Mesodermal cell (in vitro differentiated cells): ENCODE measurements at regions not wholly inside any gene's neighbourhood (a gene's known extent, or its start where the extent isn't known, plus 50 kb on each side); places are given as distances from the start of the nearest gene placed in this dataset.

Experiments used
- H3K27ac ChIP-seq: 2 replicates; pipeline ENCODE4 v1.7.0; 2013; ENCODE audit warnings: mild to moderate bottlenecking, low read depth, low read length, moderate library complexity; ENCODE audit not compliant: severe bottlenecking
- H3K36me3 ChIP-seq: 2 replicates; pipeline ENCODE4 v1.7.1; 2013; ENCODE audit warnings: mild to moderate bottlenecking, low read length, moderate library complexity; ENCODE audit not compliant: control insufficient read depth, insufficient read depth
- H3K4me1 ChIP-seq: one replicate; pipeline ENCODE4 v1.7.1; 2013; ENCODE audit warnings: mild to moderate bottlenecking, low read length; ENCODE audit not compliant: insufficient read depth, control insufficient read depth, poor library complexity, severe bottlenecking
- H3K4me3 ChIP-seq: 2 replicates; pipeline ENCODE4 v1.7.0; 2013; ENCODE audit warnings: low read length, control low read depth, mild to moderate bottlenecking; ENCODE audit not compliant: insufficient read depth, poor library complexity, severe bottlenecking; ENCODE audit errors: extremely low read depth
- H3K9me3 ChIP-seq: 2 replicates; pipeline ENCODE4 v1.7.1; 2013; ENCODE audit warnings: mild to moderate bottlenecking, low read length, moderate library complexity; ENCODE audit not compliant: control insufficient read depth
- WGBS, 2 experiments: methylation state at CpG; one replicate each; pipeline ENCODE4 v1.1.5; 2013; ENCODE audit warnings: missing lambda C conversion rate in 2 of 2; ENCODE audit not compliant: insufficient coverage in 2 of 2; 5-methylcytosine and 5-hydroxymethylcytosine counted together

DNA sequence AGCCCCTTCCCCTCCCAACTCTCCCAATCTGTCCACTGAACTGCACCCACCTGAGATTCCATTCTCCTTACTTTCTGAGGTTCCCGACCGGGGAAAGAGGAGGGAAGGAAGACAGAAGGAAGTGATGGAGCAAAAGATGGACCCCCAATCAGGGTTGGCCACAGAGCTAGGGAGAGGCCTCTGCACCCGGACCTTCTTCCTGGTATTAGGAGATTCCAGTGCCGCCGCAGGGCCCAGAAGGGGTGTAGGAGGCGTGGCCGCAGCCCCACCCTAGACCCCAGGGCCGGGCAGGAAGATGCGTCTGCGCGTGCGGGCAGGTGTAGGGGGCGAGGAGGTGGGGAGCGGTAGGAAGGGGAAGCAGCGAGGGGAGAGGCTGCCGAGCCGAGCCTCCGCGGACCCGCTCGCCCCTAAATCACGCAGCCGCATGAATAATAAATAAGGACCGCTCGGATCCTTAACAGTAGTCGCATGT, 104.2 kb upstream of the MVB12B start:
- H3K36me3 ChIP-seq = no peaks in the 10 kb centered on the region
- no peaks in the 10 kb centered on the region for H3K4me1 ChIP-seq
- H3K4me3 ChIP-seq = no peak overlapping the region
- 98 to 99% methylated on average over 19 to 20 of the region's 26 CpGs for WGBS, 2 experiments
- peaks cover 12% of the 10 kb centered on the region for H3K9me3 ChIP-seq
- H3K27ac ChIP-seq = no peak overlapping the region

GRCh38 chr9:126222835-126223431, 103.7 kb upstream of the MVB12B start:
- no peaks in the 10 kb centered on the region for H3K4me1 ChIP-seq
- no peak overlapping the region for H3K4me3 ChIP-seq
- WGBS, 2 experiments = 89 to 94% methylated on average over 20 to 29 of the region's 29 CpGs
- no peaks in the 10 kb centered on the region for H3K36me3 ChIP-seq
- H3K9me3 ChIP-seq = peaks cover 12% of the 10 kb centered on the region
- H3K27ac ChIP-seq = no peak overlapping the region

GRCh38 chr9:126223798-126224531, 102.7 kb upstream of the MVB12B start:
- Histone ChIP-seq H3K9me3 (peaks cover 12% of the 10 kb centered on the region), H3K4me3 (no peak overlapping the region), H3K36me3 (no peaks in the 10 kb centered on the region), H3K4me1 (no peaks in the 10 kb centered on the region), H3K27ac (no peak overlapping the region)
- WGBS, 2 experiments = 80 to 93% methylated on average over 4 to 6 of the region's 6 CpGs

DNA sequence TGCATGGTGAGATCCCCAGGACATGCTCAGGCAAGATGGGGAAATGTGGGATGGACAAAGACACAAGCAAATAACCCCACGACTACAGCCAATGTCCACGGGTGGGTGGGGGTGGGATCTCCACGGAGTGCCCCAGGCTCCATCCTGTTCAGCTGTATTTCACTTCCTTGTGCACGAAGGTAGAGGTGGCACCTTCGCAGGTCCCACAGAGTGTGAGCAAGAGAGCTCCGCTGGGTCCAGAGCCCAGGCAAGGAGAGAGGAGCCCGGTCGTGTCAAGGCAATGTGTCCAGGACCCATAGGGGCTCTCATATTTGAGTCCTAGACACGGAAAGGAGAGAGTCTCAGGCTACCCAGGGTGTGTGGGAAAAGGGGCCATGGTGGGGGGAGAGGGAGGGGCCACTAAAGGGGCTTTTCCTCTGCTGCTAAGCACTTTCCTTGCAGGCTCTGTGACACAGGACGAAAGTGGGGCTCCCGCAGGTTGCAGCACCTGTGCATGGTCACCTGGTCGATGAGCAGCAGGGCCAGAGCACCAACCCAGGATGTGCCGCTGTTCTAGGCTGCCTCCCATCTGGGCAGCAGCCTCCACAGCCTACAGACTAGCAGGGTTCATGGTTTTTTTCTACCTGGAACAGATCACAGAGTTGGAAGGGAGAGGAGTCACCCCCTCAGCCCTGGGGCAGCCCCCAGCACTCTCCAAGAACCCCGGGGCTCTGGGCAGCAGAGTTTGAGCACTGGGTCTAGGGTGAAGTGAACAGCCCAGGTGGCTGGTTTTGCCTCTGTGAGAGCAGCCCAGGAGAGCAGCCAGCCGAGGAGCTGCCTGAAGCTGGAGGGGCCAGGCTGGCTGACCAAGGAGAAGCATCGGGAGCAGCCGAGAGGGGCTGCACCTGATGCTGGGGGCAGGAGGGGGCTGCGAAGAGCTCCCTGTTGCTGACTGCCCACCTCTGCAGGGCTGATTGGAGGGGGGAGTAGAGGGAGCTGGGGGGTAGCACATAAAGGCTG, 100.7 kb upstream of the MVB12B start:
- 82 to 88% methylated on average over 17 to 18 of the region's 18 CpGs for WGBS, 2 experiments
- peaks cover 6% of the 10 kb centered on the region for H3K9me3 ChIP-seq
- H3K27ac ChIP-seq = no peak overlapping the region
- no peak overlapping the region for H3K4me3 ChIP-seq
- H3K4me1 ChIP-seq = no peaks in the 10 kb centered on the region
- H3K36me3 ChIP-seq = no peaks in the 10 kb centered on the region

GRCh38 chr9:126226991-126227936, 99.4 kb upstream of the MVB12B start:
- WGBS, 2 experiments = 90 to 93% methylated on average over 21 to 22 of the region's 27 CpGs
- no peak overlapping the region for H3K4me3 ChIP-seq
- H3K36me3 ChIP-seq = no peaks in the 10 kb centered on the region
- no peak overlapping the region for H3K27ac ChIP-seq
- H3K9me3 ChIP-seq = peaks cover 2% of the 10 kb centered on the region
- no peaks in the 10 kb centered on the region for H3K4me1 ChIP-seq

GRCh38 chr9:126228111-126228780, 98.4 kb upstream of the MVB12B start:
- Histone ChIP-seq H3K4me3 (no peak overlapping the region), H3K36me3 (no peaks in the 10 kb centered on the region), H3K27ac (no peak overlapping the region), H3K9me3 (peaks cover 6% of the 10 kb centered on the region), H3K4me1 (no peaks in the 10 kb centered on the region)
- 85 to 87% methylated on average over 10 to 14 of the region's 14 CpGs for WGBS, 2 experiments

- H3K4me1 ChIP-seq = no peaks in the 10 kb centered on the region
- H3K9me3 ChIP-seq = peaks cover 6% of the 10 kb centered on the region
- H3K27ac ChIP-seq = no peak overlapping the region
- no peak overlapping the region for H3K4me3 ChIP-seq
- H3K36me3 ChIP-seq = no peaks in the 10 kb centered on the region
- WGBS, 2 experiments = 45 to 47% methylated on average over 14 to 16 of the region's 19 CpGs
These were observed 97.7 kb upstream of the MVB12B start for GRCh38 chr9:126228781-126229444.

GRCh38 chr9:126229501-126229900, 97.1 kb upstream of the MVB12B start:
- 86 to 96% methylated on average over 3 of the region's 3 CpGs for WGBS, 2 experiments
- no peaks in the 10 kb centered on the region for H3K36me3 ChIP-seq
- no peak overlapping the region for H3K27ac ChIP-seq
- H3K9me3 ChIP-seq = peaks cover 6% of the 10 kb centered on the region
- H3K4me3 ChIP-seq = no peak overlapping the region
- H3K4me1 ChIP-seq = no peaks in the 10 kb centered on the region

- WGBS, 2 experiments = 90% methylated on average over 9 of the region's 11 CpGs
- Histone ChIP-seq H3K9me3 (peaks cover 6% of the 10 kb centered on the region), H3K27ac (no peak overlapping the region), H3K4me1 (no peaks in the 10 kb centered on the region), H3K4me3 (no peak overlapping the region), H3K36me3 (no peaks in the 10 kb centered on the region)
These were observed 95.9 kb upstream of the MVB12B start for GRCh38 chr9:126230692-126231091.
